ENCODE measurements at regions not wholly inside any gene's neighbourhood (a gene's known extent, or its start where the extent isn't known, plus 50 kb on each side); places are given as distances from the start of the nearest gene placed in this dataset.

- H3K4me1 ChIP-seq, result no peaks in the 10 kb centered on the region
- H3K27me3 ChIP-seq, result no peaks in the 10 kb centered on the region
- no peak for TF ChIP-seq CTCF (IDR thresholded peaks at IDR 0.05)
- H3K4me3 ChIP-seq, result no peak overlapping the region
- no peak overlapping the region for H3K27ac ChIP-seq
- H3K9me3 ChIP-seq, result no peaks in the 10 kb centered on the region
- no peak for DNase-seq
- no peaks in the 10 kb centered on the region for H3K36me3 ChIP-seq
- intact Hi-C loops (cut with DNase I; ENCODE audit: low total_unique reads), result no loop called here
Observed at GRCh38 chr12:131613186-131613585, 97.7 kb upstream of the SFSWAP start.

- Histone ChIP-seq H3K9me3 (no peaks in the 10 kb centered on the region), H3K27me3 (no peaks in the 10 kb centered on the region), H3K36me3 (no peaks in the 10 kb centered on the region), H3K27ac (no peak overlapping the region), H3K4me3 (no peak overlapping the region), H3K4me1 (no peaks in the 10 kb centered on the region)
- intact Hi-C loops (cut with DNase I; ENCODE audit: low total_unique reads), result no loop called here
- TF ChIP-seq POLR2A (IDR thresholded peaks at IDR 0.05), result no peak
- TF ChIP-seq CTCF (IDR thresholded peaks at IDR 0.05), result no peak
- DNase-seq, result no peak
Observed at GRCh38 chr12:131613678-131614077, 97.2 kb upstream of the SFSWAP start.

- TF ChIP-seq POLR2A (IDR thresholded peaks at IDR 0.05), result no peak
- no peak for TF ChIP-seq CTCF (IDR thresholded peaks at IDR 0.05)
- no peaks in the 10 kb centered on the region for H3K36me3 ChIP-seq
- H3K27ac ChIP-seq, result no peak overlapping the region
- intact Hi-C loops (cut with DNase I; ENCODE audit: low total_unique reads), result no loop called here
- H3K9me3 ChIP-seq, result no peaks in the 10 kb centered on the region
- H3K4me3 ChIP-seq, result no peak overlapping the region
- DNase-seq, result no peak
- no peaks in the 10 kb centered on the region for H3K4me1 ChIP-seq
- H3K27me3 ChIP-seq, result no peaks in the 10 kb centered on the region
Observed at GRCh38 chr12:131615326-131616042, 95.4 kb upstream of the SFSWAP start.

GRCh38 chr12:131616043-131616700, 94.7 kb upstream of the SFSWAP start:
- TF ChIP-seq POLR2A (IDR thresholded peaks at IDR 0.05), result no peak
- TF ChIP-seq CTCF (IDR thresholded peaks at IDR 0.05), result no peak
- H3K27ac ChIP-seq, result no peak overlapping the region
- DNase-seq, result no peak

GRCh38 chr12:131616738-131617137, 94.2 kb upstream of the SFSWAP start:
- TF ChIP-seq POLR2A (IDR thresholded peaks at IDR 0.05), result no peak
- TF ChIP-seq CTCF (IDR thresholded peaks at IDR 0.05), result no peak
- H3K27ac ChIP-seq, result no peak overlapping the region
- no peak overlapping the region for H3K4me3 ChIP-seq
- intact Hi-C loops (cut with DNase I; ENCODE audit: low total_unique reads), result no loop called here
- H3K27me3 ChIP-seq, result no peaks in the 10 kb centered on the region
- DNase-seq, result no peak
- no peaks in the 10 kb centered on the region for H3K9me3 ChIP-seq
- no peaks in the 10 kb centered on the region for H3K4me1 ChIP-seq
- no peaks in the 10 kb centered on the region for H3K36me3 ChIP-seq

More at GRCh38 chr12:131616043-131616700, 94.7 kb upstream of the SFSWAP start:
- H3K4me3 ChIP-seq, result no peak overlapping the region
- intact Hi-C loops (cut with DNase I; ENCODE audit: low total_unique reads), result no loop called here
- no peaks in the 10 kb centered on the region for H3K4me1 ChIP-seq
- H3K36me3 ChIP-seq, result no peaks in the 10 kb centered on the region
- H3K9me3 ChIP-seq, result no peaks in the 10 kb centered on the region
- no peaks in the 10 kb centered on the region for H3K27me3 ChIP-seq

All from uterus (tissue), 3 donors.